HL-60 (cell line): ENCODE measurements at regions not wholly inside any gene's neighbourhood (a gene's known extent, or its start where the extent isn't known, plus 50 kb on each side); places are given as distances from the start of the nearest gene placed in this dataset.

Experiments used
- DNase-seq, 2 experiments: peaks; one replicate each; pipeline ENCODE4 v3.0.0-alpha.2; 2010 to 2020; ENCODE audit warnings: low read depth in 1 of 2, low spot score in 1 of 2
- H3K27ac ChIP-seq: fragments of 250-450 bp; sonication (Bioruptor Pico); replicated peaks from 2 replicates; pipeline ENCODE4 v1.5.1; 2020; ENCODE audit warnings: mild to moderate bottlenecking, moderate library complexity
- H3K27me3 ChIP-seq: fragments of 250-450 bp; sonication (Bioruptor Pico); 2 replicates; pipeline ENCODE4 v1.5.1; 2021; ENCODE audit warnings: mild to moderate bottlenecking, moderate library complexity; ENCODE audit not compliant: insufficient read depth, poor library complexity, severe bottlenecking
- H3K4me3 ChIP-seq: replicated peaks from 2 replicates; pipeline ENCODE4 v1.5.1; 2011; ENCODE audit warnings: mild to moderate bottlenecking, control low read depth, low read length; ENCODE audit not compliant: insufficient read depth
- GABPA ChIP-seq: IDR thresholded peaks from 2 replicates; pipeline ENCODE4 v1.6.1; 2012; ENCODE audit warnings: low read depth
- POLR2AphosphoS5 ChIP-seq: IDR thresholded peaks from 2 replicates; pipeline ENCODE4 v1.6.1; 2012; ENCODE audit warnings: low read depth
- SPI1 ChIP-seq: IDR thresholded peaks from 2 replicates; pipeline ENCODE4 v1.6.1; 2012; ENCODE audit warnings: low read depth, mild to moderate bottlenecking, borderline replicate concordance
- TF ChIP-seq, protein P1 (sequence below): IDR thresholded peaks from 2 replicates; pipeline ENCODE4 v1.6.1; 2012; ENCODE audit warnings: low read depth; ENCODE audit not compliant: insufficient replicate concordance
- TF ChIP-seq, protein P2 (sequence below): IDR thresholded peaks from one replicate; pipeline ENCODE4 v1.5.1; 2011; ENCODE audit warnings: low read length, control low read depth, inconsistent platforms; ENCODE audit not compliant: insufficient read depth

- Histone ChIP-seq H3K27me3 (no peaks in the 10 kb centered on the region), H3K4me3 (no peak overlapping the region), H3K27ac (no peak overlapping the region)
- no peak for DNase-seq
- TF ChIP-seq, protein P1, sequence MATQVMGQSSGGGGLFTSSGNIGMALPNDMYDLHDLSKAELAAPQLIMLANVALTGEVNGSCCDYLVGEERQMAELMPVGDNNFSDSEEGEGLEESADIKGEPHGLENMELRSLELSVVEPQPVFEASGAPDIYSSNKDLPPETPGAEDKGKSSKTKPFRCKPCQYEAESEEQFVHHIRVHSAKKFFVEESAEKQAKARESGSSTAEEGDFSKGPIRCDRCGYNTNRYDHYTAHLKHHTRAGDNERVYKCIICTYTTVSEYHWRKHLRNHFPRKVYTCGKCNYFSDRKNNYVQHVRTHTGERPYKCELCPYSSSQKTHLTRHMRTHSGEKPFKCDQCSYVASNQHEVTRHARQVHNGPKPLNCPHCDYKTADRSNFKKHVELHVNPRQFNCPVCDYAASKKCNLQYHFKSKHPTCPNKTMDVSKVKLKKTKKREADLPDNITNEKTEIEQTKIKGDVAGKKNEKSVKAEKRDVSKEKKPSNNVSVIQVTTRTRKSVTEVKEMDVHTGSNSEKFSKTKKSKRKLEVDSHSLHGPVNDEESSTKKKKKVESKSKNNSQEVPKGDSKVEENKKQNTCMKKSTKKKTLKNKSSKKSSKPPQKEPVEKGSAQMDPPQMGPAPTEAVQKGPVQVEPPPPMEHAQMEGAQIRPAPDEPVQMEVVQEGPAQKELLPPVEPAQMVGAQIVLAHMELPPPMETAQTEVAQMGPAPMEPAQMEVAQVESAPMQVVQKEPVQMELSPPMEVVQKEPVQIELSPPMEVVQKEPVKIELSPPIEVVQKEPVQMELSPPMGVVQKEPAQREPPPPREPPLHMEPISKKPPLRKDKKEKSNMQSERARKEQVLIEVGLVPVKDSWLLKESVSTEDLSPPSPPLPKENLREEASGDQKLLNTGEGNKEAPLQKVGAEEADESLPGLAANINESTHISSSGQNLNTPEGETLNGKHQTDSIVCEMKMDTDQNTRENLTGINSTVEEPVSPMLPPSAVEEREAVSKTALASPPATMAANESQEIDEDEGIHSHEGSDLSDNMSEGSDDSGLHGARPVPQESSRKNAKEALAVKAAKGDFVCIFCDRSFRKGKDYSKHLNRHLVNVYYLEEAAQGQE: no peak
- TF ChIP-seq, protein P2, sequence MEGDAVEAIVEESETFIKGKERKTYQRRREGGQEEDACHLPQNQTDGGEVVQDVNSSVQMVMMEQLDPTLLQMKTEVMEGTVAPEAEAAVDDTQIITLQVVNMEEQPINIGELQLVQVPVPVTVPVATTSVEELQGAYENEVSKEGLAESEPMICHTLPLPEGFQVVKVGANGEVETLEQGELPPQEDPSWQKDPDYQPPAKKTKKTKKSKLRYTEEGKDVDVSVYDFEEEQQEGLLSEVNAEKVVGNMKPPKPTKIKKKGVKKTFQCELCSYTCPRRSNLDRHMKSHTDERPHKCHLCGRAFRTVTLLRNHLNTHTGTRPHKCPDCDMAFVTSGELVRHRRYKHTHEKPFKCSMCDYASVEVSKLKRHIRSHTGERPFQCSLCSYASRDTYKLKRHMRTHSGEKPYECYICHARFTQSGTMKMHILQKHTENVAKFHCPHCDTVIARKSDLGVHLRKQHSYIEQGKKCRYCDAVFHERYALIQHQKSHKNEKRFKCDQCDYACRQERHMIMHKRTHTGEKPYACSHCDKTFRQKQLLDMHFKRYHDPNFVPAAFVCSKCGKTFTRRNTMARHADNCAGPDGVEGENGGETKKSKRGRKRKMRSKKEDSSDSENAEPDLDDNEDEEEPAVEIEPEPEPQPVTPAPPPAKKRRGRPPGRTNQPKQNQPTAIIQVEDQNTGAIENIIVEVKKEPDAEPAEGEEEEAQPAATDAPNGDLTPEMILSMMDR: no peak
- TF ChIP-seq POLR2AphosphoS5 (no peak), GABPA (no peak), SPI1 (no peak)
These were observed 122.5 kb upstream of the TSPAN5 start for GRCh38 chr4:98780926-98781325.

DNA sequence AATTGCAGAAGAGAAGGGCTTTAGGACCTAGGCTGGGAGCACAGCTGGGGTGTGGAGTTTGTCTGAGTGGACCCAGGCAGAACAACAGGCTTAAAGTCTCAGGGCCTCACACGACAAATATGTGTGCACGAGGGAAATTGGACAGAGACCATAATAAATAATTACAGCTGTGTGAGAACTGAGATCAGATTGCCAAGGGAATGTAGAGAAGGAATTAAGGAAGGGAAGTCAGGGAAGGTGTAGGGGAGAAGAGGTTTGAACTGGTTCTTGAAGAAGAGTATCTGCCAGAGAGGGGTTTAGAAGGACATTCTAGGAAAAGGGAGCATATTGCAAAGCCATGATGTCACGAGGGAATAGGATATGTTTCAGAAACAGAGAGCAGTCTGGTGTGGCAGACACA, 120.7 kb upstream of the TSPAN5 start:
- no peak overlapping the region for H3K27ac ChIP-seq
- no peak for DNase-seq
- H3K27me3 ChIP-seq: no peaks in the 10 kb centered on the region
- no peak for TF ChIP-seq GABPA
- TF ChIP-seq, protein P2: no peak
- no peak for TF ChIP-seq POLR2AphosphoS5
- TF ChIP-seq SPI1: no peak
- TF ChIP-seq, protein P1: no peak
- no peak overlapping the region for H3K4me3 ChIP-seq

DNA sequence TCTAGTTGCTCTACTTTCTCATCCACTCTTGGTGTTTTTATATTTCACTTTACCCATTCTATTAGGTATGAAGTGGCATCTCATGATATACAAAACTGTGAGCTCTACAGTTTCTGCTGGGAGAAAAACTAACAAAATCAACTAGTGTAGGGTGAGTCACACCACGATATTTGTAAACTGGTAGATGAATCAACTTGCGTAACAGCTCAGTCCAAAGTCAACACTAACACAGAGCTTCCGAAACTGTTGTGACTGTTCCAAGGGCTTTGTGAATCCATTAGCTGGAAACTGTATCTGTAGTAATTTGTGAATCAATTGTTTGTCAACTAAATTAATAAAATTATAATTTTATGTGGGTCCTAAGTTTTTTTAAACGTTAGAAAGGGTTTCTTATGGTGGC, 119.8 kb upstream of the TSPAN5 start:
- Histone ChIP-seq H3K4me3 (no peak overlapping the region), H3K27me3 (no peaks in the 10 kb centered on the region), H3K27ac (no peak overlapping the region)
- DNase-seq: no peak
- TF ChIP-seq POLR2AphosphoS5: no peak
- TF ChIP-seq, protein P2: no peak
- TF ChIP-seq SPI1: no peak

GRCh38 chr4:98775672-98776071, 117.3 kb upstream of the TSPAN5 start:
- TF ChIP-seq, protein P1: no peak
- DNase-seq: no peak
- no peak overlapping the region for H3K4me3 ChIP-seq
- no peak overlapping the region for H3K27ac ChIP-seq
- no peaks in the 10 kb centered on the region for H3K27me3 ChIP-seq
